ENCODE measurements at regions not wholly inside any gene's neighbourhood (a gene's known extent, or its start where the extent isn't known, plus 50 kb on each side); places are given as distances from the start of the nearest gene placed in this dataset.

DNA sequence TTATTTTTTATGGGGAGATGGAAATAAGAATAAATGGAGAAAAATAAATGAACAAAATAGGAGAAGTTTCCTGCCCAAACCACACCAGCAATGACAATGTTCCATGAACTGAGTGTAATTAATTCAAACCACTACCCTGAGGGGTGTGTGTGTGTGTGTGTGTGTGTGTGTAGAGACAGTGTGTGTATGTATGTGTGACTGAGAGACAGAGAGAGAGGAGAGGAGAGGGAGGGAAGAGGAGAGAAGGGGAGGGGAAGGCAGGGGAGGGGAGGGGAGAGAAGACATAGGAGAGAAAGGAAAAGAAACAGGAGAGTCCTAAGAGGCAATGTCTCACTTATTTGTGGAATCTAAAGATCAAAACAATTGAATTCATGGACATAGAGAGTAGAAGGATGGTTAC, 65.0 kb upstream of the POU2AF1 start:
- no peak for DNase-seq

DNA sequence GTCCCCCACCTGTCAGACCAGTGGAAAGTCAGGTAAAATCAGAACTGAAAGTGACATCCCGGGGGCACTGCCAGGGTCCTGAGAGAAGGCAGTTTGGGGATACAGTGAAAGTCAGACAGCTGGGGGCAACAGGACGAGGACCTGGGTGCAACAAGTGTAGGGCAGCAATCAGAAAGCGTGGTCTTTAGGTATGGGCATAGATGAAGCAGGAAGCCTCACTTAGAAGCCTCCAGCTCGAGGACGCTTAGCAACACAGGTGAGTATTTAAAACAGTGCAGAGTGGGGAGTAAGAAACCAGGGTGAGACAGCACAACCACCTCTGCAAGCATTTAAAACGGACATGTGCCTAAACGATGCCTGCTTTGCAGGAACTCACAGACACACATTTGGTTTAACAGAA, 64.6 kb upstream of the POU2AF1 start:
- no peak for DNase-seq

DNA sequence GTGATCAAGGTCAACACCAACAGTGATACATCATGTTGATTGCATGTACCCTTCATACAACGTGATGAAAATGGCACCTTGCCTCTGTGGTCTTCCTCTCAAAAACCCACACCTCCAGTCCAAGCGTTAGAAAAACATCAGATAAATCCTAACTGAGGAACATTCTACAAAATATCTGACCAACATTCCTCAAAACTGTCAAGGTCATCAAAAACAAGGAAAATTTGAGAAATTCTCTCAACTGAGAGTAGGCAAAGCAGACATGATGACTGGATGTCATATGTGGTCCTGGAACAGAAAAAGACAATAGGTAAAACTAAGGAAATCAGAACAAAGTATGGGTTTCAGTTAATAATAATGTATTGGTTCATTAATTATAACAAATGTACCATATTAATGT, 64.0 kb upstream of the POU2AF1 start:
- DNase-seq: no peak

DNA sequence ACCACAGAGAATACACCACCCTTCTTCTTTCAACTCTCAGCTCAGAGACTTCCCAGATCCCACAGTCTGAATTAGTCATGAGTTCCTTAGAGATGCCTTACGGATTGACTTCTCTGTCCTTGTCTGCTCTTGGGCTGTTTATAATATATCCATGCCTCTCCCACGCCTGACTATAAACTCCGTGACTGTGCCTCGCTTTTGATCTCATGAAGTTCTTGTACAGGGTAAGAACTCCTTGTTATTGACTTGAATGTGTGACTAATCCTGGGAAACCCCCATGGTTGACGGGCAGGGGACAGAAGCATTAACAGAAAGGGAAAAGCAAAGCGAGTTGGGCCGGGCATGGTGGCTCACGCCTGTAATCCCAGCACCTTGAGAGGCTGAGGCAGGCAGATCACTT, 62.4 kb upstream of the POU2AF1 start:
- no peak for DNase-seq

DNA sequence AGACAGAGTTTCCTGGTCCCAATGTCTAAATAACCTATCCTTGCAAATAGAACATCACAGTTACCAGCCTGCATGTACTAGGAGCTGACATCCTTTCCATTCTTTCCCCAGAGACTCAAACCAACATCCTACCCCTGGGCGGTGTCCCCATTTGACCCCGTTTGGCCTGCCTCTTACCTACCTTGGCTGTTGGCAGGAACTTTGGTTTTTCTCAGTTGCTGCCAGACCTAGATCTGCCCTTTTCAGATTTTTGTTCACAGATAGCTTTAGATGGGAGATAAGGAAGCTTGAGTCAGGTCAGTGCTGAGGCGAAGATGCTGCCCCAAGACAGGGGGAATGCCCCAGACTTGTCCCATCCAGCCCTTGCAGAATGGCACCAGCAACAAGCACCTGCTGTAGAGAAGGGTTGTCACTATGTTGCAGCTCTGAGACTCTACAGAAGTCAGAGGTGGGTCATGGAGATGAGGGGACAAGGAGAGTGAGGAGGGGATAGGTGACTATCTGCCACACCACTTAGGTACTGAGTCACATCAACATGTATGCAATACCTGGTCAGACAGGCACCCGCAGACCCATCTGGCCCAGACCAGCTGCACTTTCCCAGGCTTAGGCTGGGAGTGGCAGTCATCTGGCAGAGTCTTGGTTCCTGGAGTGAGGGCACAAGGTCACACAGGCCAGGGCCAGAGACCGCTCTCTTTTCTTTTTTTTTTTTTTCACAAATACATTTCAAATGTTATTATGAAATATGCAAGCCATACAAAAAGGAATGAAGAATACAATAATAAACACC, 61.5 kb upstream of the POU2AF1 start:
- DNase-seq: no peak

DNA sequence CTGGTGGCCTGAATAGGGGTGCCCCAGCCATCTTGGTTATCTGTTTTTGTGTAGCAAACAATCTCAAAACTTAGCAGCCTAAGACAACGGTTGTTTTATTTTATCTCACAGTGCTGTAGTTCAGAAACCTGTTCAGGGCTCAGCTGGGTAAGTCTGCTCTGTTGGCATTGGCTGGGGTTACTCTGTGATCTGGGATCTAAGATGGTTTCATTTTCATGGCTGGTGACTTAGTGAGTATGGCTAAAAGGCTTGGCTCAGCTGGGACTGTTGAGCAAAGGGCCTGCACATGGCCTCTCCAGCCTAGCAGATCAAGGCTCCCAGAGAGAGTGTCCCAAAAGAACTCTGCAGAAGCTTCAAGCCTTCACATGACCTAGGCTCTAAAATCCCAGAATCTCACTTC, 60.8 kb upstream of the POU2AF1 start:
- DNase-seq: no peak

DNA sequence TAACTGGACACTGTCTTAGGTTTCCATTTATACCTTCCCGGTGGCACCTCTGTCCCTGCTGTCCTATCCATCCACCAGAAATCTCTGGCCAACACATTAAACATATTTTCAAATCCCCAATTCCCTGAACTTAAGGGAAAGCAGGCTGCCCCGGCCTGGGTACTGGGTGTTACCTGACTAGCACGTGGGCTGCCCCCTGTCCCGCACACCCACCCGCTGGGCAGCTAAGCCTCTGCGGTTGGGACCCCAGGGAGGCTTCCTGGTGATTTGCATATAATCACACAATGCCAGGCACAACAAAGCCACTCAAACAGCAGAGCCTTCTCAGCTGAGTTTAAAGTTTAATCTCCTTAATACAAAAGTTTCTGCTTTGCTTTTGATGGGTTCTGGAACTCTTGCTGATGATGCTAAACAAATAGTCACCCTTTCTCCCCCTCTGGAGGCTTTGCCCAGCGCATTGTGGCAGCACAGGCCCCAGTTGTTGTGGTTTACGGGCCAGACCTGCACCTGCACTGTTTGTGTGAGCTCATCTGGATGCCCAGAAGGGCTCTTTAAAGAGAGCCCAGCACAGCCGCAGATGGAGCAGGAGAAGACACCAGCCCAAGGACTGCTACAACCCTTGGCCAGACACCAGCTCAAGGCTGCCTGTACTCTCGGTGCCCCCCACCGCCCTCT, 59.9 kb upstream of the POU2AF1 start:
- no peak for DNase-seq

DNA sequence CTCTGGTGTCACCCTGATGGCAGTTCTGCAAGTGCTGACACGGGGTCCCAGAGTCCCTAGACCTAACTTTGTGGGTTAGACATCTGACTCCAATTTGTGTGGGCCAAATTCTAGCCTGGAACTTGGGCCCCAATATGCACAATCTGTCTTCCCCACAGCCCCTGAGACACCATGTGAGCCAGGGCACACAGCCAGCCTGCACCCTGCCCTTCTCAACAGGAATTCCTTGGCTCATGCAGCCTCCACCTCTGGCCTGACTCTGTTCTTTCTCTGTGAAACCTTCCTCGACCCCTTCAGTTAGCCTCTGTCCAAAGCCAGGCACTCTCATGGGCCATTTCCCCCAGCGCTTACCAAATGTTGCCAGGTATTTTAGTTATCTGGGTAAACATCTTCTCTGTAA, 59.1 kb upstream of the POU2AF1 start:
- DNase-seq: no peak

DNA sequence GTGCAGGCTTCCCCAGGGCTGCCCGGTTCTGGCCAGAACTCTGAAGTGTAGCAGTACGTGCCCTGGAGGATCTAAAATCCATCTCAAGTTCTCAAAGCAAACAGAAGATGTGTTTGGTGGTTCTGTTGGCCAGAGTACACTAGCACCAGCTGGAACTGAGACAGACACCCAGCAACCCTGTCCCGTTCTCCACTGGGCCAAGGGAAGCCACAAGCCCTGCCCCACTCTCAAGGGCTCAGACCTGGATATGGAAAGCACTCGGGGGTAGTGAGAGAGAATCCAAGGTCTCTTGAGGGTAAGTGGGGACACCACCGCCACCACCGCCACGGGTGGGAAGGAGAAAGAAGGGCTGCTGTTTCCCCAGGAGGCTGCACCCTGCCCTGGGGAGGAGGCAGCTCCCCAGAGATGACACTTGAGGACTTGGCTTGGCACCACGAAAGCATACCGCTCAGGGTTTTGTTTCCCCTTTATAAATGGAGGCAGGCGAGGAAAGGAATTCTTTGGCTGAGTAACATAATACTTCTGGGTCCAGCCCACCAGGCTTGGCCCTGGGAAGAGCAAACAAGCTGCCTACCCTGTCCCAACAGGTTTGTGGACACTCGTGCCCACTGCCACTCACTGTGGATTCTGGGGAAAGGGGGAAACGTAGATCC, 56.1 kb upstream of the POU2AF1 start:
- DNase-seq: no peak

DNA sequence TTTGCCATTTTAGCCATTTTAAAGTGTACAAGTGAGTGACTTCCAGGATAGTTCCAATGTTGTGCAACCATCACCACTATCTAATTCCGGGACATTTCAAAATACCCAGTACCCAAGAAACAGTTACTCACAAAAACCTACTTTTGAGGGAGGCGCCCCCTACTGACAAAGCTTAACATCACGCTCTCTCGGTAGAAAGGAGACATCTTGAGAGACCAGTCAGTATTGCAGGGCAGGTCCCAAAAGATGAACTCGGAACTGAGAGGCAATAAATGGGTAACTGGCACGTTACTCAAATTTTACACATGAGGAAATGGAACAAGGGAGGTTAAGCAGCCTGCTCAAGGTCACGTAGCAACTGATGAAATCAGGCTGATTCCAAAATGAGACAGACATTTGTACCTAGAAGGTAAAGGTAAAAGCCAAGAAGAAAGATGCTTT, 50.0 kb upstream of the POU2AF1 start:
- DNase-seq: peak; percentile 54
